Daoy (cell line): ENCODE measurements at regions not wholly inside any gene's neighbourhood (a gene's known extent, or its start where the extent isn't known, plus 50 kb on each side); places are given as distances from the start of the nearest gene placed in this dataset.
"Not testable (repeated sequence)": the region's sequence is repeated elsewhere in the genome, so short reads cannot be mapped to it uniquely, and the experiment has no call there.

ENCODE experiments used
- DNase-seq: peaks from one replicate; pipeline ENCODE4 v3.0.0-alpha.2; 2015; ENCODE audit warnings: low read depth

- DNase-seq, result no peak
These were observed 82.9 kb upstream of the APBB1IP start for GRCh38 chr10:26355241-26355640.

- no peak for DNase-seq
These were observed 80.9 kb upstream of the APBB1IP start for GRCh38 chr10:26357203-26357602.

GRCh38 chr10:26358071-26358470 lies 80.1 kb upstream of the APBB1IP start:
- DNase-seq, result no peak

- no peak for DNase-seq
These were observed 78.5 kb upstream of the APBB1IP start for GRCh38 chr10:26359670-26360069.

- DNase-seq, result no peak
These were observed 76.8 kb upstream of the APBB1IP start for GRCh38 chr10:26361351-26361750.

GRCh38 chr10:26361971-26362370 lies 76.2 kb upstream of the APBB1IP start:
- no peak for DNase-seq

- peak; percentile 15 for DNase-seq
These were observed 72.3 kb upstream of the APBB1IP start for GRCh38 chr10:26365681-26366358.

- DNase-seq, result not testable (repeated sequence)
These were observed 71.1 kb upstream of the APBB1IP start for GRCh38 chr10:26367035-26367434.

- DNase-seq, result peak; percentile 46
These were observed 70.4 kb upstream of the APBB1IP start for GRCh38 chr10:26367771-26368170.

- no peak for DNase-seq
These were observed 69.7 kb upstream of the APBB1IP start for GRCh38 chr10:26368463-26368862.

- DNase-seq, result no peak
These were observed 65.4 kb upstream of the APBB1IP start for GRCh38 chr10:26372513-26373354.

GRCh38 chr10:26374426-26374825 lies 63.7 kb upstream of the APBB1IP start:
- DNase-seq, result no peak

- not testable (repeated sequence) for DNase-seq
These were observed 60.8 kb upstream of the APBB1IP start for GRCh38 chr10:26377224-26377810.

GRCh38 chr10:26378861-26379294 lies 59.3 kb upstream of the APBB1IP start:
- no peak for DNase-seq

- no peak for DNase-seq
These were observed 57.3 kb upstream of the APBB1IP start for GRCh38 chr10:26380815-26381214.

GRCh38 chr10:26381986-26382385 lies 56.2 kb upstream of the APBB1IP start:
- no peak for DNase-seq

GRCh38 chr10:26384600-26384999 lies 53.5 kb upstream of the APBB1IP start:
- DNase-seq, result no peak

GRCh38 chr10:26385443-26385842 lies 52.7 kb upstream of the APBB1IP start:
- no peak for DNase-seq

GRCh38 chr10:26386781-26387180 lies 51.4 kb upstream of the APBB1IP start:
- no peak for DNase-seq
